ENCODE measurements at regions not wholly inside any gene's neighbourhood (a gene's known extent, or its start where the extent isn't known, plus 50 kb on each side); places are given as distances from the start of the nearest gene placed in this dataset.

DNA sequence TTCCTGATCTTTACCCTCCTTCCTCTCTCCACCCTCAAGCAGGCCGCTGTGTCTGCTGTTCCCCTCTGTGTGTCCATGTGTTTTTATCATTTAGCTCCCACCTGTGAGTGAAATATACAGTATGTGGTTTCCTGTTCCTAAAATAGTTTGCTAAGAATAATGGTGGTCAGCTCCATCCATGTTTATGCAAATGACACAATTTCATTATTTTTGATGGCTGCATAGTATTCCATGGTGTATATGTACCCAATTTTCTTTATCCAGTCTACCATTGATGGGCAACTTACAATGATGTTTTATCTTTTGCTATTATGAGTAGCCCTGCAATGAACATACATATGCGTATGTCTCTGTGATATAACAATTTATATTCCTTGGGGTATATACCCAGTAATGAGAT, 133.4 kb upstream of the RGS18 start:
- Histone ChIP-seq H3K4me1 (no peaks in the 10 kb centered on the region), H3K27ac (no peak overlapping the region), H3K27me3 (ENCODE audit: insufficient read depth in 3 of 3, low read length in 2 of 3) (no peaks in the 10 kb centered on the region), H3K4me3 (no peak overlapping the region), H3K9me3 (peaks cover 6% of the 10 kb centered on the region), H3K36me3 (ENCODE audit: insufficient read depth in 1 of 2, low read depth in 1 of 2) (no peaks in the 10 kb centered on the region)
- TF ChIP-seq, protein P1, sequence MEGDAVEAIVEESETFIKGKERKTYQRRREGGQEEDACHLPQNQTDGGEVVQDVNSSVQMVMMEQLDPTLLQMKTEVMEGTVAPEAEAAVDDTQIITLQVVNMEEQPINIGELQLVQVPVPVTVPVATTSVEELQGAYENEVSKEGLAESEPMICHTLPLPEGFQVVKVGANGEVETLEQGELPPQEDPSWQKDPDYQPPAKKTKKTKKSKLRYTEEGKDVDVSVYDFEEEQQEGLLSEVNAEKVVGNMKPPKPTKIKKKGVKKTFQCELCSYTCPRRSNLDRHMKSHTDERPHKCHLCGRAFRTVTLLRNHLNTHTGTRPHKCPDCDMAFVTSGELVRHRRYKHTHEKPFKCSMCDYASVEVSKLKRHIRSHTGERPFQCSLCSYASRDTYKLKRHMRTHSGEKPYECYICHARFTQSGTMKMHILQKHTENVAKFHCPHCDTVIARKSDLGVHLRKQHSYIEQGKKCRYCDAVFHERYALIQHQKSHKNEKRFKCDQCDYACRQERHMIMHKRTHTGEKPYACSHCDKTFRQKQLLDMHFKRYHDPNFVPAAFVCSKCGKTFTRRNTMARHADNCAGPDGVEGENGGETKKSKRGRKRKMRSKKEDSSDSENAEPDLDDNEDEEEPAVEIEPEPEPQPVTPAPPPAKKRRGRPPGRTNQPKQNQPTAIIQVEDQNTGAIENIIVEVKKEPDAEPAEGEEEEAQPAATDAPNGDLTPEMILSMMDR (IDR thresholded peaks at IDR 0.05), result no peak
- intact Hi-C loops (cut with DNase I), result no loop called here
- ATAC-seq (no peak), DNase-seq (no peak)
- WGBS, 3 donors, result 84 to 91% (median 88%) methylated on average over 2 of the region's 2 CpGs

DNA sequence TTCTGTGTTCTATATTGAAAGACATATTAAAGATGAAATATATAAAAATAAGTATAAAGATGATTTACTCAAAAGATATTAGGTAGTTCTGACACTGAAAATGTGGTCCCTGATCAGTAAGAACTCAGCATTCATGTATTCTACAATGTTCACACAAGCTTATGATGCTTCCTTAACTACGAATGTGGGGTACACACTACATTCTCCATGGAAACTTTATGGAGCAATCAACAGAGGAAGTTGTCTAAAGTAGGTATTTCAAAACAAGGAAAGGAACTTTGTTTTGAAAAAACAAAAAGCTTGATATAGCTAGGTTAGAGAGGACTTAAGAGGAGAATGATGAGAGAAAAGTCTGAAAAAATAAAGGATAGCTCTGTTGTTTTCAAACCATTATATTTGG, 119.7 kb upstream of the RGS18 start:
- H3K9me3 ChIP-seq, result peaks cover 7% of the 10 kb centered on the region
- DNase-seq, result no peak
- 81 to 89% (median 86%) methylated on average over 1 of the region's 1 CpG for WGBS, 3 donors
- TF ChIP-seq, protein P1 (IDR thresholded peaks at IDR 0.05), result no peak
- ATAC-seq, result no peak
- no peaks in the 10 kb centered on the region for H3K36me3 ChIP-seq (ENCODE audit: insufficient read depth in 1 of 2, low read depth in 1 of 2)
- no peak overlapping the region for H3K27ac ChIP-seq
- intact Hi-C loops (cut with DNase I), result no loop called here
- no peaks in the 10 kb centered on the region for H3K4me1 ChIP-seq
- no peaks in the 10 kb centered on the region for H3K27me3 ChIP-seq (ENCODE audit: insufficient read depth in 3 of 3, low read length in 2 of 3)
- H3K4me3 ChIP-seq, result no peak overlapping the region

DNA sequence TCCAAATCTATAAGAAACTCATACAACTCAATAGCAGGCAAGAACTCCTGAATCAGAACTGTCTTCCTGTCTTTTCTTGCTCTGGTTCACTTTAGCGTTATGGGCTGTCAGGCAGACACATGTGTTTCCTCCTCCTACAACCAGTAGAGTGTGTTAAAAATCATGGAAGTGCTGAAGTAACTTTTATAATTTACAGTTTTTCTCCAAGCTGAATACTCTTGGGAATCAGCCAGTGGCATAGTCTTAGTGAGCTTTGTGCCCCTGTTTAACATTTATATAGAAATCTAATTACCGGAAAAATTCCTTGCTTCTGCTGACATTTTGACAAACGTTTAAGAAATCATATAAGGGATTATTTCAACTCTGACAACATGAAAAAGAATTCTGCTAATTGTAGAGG, 113.1 kb upstream of the RGS18 start:
- intact Hi-C loops (cut with DNase I), result no loop called here
- no peaks in the 10 kb centered on the region for H3K27me3 ChIP-seq (ENCODE audit: insufficient read depth in 3 of 3, low read length in 2 of 3)
- no peaks in the 10 kb centered on the region for H3K4me1 ChIP-seq
- DNase-seq, result no peak
- WGBS, 3 donors, result 44 to 47% (median 44%) methylated on average over 3 of the region's 3 CpGs
- no peak overlapping the region for H3K27ac ChIP-seq
- TF ChIP-seq, protein P1 (IDR thresholded peaks at IDR 0.05), result no peak
- H3K4me3 ChIP-seq, result no peak overlapping the region
- H3K36me3 ChIP-seq (ENCODE audit: insufficient read depth in 1 of 2, low read depth in 1 of 2), result no peaks in the 10 kb centered on the region
- ATAC-seq, result no peak
- no peaks in the 10 kb centered on the region for H3K9me3 ChIP-seq

DNA sequence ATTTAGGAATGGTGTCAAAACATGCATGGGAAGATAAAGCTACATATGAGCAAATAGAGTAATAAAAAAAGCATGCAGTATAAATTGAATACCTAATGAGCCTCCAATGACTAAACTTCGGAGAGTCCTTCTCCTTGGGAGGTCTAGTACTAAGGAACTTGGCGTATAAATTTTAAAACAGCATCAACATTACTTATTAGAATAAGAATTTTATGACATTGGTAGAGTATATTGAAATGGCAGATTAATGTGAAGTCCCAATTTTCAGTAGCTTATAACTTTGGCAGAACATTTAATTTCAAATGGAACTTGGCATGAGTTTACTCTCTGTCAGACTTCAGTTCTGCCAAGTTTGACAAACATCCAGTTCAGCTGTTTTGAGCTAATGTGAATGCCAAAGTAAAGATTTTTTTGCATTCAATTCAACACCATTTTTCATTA, 104.7 kb upstream of the RGS18 start:
- DNase-seq, result no peak
- TF ChIP-seq, protein P1 (IDR thresholded peaks at IDR 0.05), result no peak
- Histone ChIP-seq H3K36me3 (ENCODE audit: insufficient read depth in 1 of 2, low read depth in 1 of 2) (no peaks in the 10 kb centered on the region), H3K4me1 (no peaks in the 10 kb centered on the region), H3K4me3 (no peak overlapping the region), H3K27me3 (ENCODE audit: insufficient read depth in 3 of 3, low read length in 2 of 3) (no peaks in the 10 kb centered on the region), H3K9me3 (no peaks in the 10 kb centered on the region), H3K27ac (no peak overlapping the region)
- 33 to 46% (median 37%) methylated on average over 2 of the region's 2 CpGs for WGBS, 3 donors
- intact Hi-C loops (cut with DNase I), result no loop called here
- no peak for ATAC-seq

DNA sequence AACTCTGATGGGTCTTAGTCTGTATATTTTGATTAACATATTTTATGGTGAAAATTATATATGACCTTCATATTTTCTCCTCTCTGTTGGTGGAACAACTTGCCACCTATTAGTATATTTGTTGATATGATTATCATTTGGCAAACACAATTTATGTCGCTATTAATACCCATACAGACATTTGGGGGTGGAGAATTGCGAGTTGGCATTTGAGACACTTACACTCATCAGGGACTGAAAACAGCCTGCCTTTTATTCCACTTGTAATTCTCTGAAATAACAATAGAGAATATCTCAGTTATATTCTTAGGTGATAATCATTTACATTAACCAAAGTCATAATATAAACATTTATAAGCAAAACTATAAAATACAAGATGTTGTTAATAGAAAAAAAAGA, 100.5 kb upstream of the RGS18 start:
- H3K4me1 ChIP-seq, result no peaks in the 10 kb centered on the region
- intact Hi-C loops (cut with DNase I), result no loop called here
- no peaks in the 10 kb centered on the region for H3K36me3 ChIP-seq (ENCODE audit: insufficient read depth in 1 of 2, low read depth in 1 of 2)
- TF ChIP-seq, protein P1 (IDR thresholded peaks at IDR 0.05), result no peak
- ATAC-seq (no peak), DNase-seq (no peak)
- no peak overlapping the region for H3K4me3 ChIP-seq
- H3K27ac ChIP-seq, result no peak overlapping the region
- no peaks in the 10 kb centered on the region for H3K27me3 ChIP-seq (ENCODE audit: insufficient read depth in 3 of 3, low read length in 2 of 3)
- 30 to 54% (median 45%) methylated on average over 2 of the region's 2 CpGs for WGBS, 3 donors
- no peaks in the 10 kb centered on the region for H3K9me3 ChIP-seq

Data from psoas muscle (tissue), 7 donors.